ENCODE measurements at regions not wholly inside any gene's neighbourhood (a gene's known extent, or its start where the extent isn't known, plus 50 kb on each side); places are given as distances from the start of the nearest gene placed in this dataset.

DNA sequence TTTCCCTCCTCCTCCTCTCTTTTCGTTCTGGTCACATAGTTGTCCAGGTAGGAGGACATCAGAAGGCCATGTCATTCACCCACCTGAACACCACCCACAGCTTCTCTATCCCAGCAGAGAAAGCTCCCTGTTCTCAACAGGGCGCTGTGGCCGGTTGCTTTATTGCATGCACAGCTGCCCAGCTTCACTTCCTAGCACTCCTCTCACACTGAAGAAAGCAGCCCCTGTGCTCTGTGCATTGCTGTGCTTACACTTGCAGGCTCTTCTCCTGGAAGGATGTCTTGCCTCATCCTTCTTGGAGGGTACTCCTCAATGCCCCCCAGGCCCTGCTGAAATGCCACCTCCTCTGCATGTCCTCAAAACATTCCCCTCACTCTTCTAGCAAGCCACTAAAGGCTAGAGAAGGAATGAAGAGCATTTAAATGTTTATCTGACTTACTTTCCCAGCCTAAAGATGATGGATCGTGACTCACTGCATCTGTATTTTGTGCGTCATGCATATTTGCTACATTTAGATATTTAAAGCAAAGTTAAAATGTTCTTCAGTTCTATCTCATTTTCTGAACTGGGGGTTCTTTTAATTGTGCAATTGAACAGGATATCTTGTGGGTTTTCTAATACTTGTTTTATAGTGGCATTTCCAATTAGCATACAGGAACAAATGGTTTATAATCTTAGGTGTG lies 186.4 kb upstream of the PUDP start:
- no peak for DNase-seq (ENCODE audit: low spot score)
- no peak for ATAC-seq
- no TSS peak for BruUV-seq (replicated peaks)
- H3K27ac ChIP-seq (ENCODE audit: extremely low read length, insufficient read depth, low read length): no peak overlapping the region
- in situ Hi-C loops (cut with HindIII; ENCODE audit: extremely low pct_ligation_motif_present, low pct_unique_long_range_greater_than_20kb): no loop called here
- no peak for FAIRE-seq
- no peaks in the 10 kb centered on the region for H3K79me2 ChIP-seq (ENCODE audit: insufficient read depth, low read length)
- H3K4me2 ChIP-seq (ENCODE audit: low read depth, low read length): no peak overlapping the region
- WGBS (ENCODE audit: low lambda C conversion rate): 96% methylated on average over 5 of the region's 5 CpGs
- H3K27me3 ChIP-seq (ENCODE audit: control insufficient read depth in 1 of 2, insufficient read depth in 2 of 2, low read length in 2 of 2): no peaks in the 10 kb centered on the region
- H4K20me1 ChIP-seq (ENCODE audit: insufficient read depth, low read length): no peaks in the 10 kb centered on the region
- no peak overlapping the region for H3K9ac ChIP-seq (ENCODE audit: insufficient read depth, low read depth, low read length)
- no peaks in the 10 kb centered on the region for H3K36me3 ChIP-seq (replicated peaks in 1 of 2; ENCODE audit: control insufficient read depth in 1 of 2, insufficient read depth in 2 of 2, low read length in 2 of 2)
- no peaks in the 10 kb centered on the region for H3K9me3 ChIP-seq (ENCODE audit: low read length)
- H2AFZ ChIP-seq (ENCODE audit: low read length): no peak overlapping the region
- CTCF ChIA-PET (ENCODE audit: low intra/inter-chr PET ratio, low total read pairs): no interaction called here
- no peaks in the 10 kb centered on the region for H3K4me1 ChIP-seq (ENCODE audit: insufficient read depth, low read length)
- H3K4me3 ChIP-seq (replicated peaks in 1 of 3; ENCODE audit: insufficient read depth in 1 of 3, low read depth in 2 of 3, low read length in 3 of 3): no peak overlapping the region
- intact Hi-C loops (cut with micrococcal nuclease; ENCODE audit: unreplicated experiment): no loop called here
- POLR2A ChIA-PET: no interaction called here
- no peak for TF ChIP-seq ZNF672 (CRISPR knock-in tag; IDR thresholded peaks at IDR 0.05)
- no peak for TF ChIP-seq KLF16 (CRISPR knock-in tag; IDR thresholded peaks at IDR 0.05)
- TF ChIP-seq, protein P1, sequence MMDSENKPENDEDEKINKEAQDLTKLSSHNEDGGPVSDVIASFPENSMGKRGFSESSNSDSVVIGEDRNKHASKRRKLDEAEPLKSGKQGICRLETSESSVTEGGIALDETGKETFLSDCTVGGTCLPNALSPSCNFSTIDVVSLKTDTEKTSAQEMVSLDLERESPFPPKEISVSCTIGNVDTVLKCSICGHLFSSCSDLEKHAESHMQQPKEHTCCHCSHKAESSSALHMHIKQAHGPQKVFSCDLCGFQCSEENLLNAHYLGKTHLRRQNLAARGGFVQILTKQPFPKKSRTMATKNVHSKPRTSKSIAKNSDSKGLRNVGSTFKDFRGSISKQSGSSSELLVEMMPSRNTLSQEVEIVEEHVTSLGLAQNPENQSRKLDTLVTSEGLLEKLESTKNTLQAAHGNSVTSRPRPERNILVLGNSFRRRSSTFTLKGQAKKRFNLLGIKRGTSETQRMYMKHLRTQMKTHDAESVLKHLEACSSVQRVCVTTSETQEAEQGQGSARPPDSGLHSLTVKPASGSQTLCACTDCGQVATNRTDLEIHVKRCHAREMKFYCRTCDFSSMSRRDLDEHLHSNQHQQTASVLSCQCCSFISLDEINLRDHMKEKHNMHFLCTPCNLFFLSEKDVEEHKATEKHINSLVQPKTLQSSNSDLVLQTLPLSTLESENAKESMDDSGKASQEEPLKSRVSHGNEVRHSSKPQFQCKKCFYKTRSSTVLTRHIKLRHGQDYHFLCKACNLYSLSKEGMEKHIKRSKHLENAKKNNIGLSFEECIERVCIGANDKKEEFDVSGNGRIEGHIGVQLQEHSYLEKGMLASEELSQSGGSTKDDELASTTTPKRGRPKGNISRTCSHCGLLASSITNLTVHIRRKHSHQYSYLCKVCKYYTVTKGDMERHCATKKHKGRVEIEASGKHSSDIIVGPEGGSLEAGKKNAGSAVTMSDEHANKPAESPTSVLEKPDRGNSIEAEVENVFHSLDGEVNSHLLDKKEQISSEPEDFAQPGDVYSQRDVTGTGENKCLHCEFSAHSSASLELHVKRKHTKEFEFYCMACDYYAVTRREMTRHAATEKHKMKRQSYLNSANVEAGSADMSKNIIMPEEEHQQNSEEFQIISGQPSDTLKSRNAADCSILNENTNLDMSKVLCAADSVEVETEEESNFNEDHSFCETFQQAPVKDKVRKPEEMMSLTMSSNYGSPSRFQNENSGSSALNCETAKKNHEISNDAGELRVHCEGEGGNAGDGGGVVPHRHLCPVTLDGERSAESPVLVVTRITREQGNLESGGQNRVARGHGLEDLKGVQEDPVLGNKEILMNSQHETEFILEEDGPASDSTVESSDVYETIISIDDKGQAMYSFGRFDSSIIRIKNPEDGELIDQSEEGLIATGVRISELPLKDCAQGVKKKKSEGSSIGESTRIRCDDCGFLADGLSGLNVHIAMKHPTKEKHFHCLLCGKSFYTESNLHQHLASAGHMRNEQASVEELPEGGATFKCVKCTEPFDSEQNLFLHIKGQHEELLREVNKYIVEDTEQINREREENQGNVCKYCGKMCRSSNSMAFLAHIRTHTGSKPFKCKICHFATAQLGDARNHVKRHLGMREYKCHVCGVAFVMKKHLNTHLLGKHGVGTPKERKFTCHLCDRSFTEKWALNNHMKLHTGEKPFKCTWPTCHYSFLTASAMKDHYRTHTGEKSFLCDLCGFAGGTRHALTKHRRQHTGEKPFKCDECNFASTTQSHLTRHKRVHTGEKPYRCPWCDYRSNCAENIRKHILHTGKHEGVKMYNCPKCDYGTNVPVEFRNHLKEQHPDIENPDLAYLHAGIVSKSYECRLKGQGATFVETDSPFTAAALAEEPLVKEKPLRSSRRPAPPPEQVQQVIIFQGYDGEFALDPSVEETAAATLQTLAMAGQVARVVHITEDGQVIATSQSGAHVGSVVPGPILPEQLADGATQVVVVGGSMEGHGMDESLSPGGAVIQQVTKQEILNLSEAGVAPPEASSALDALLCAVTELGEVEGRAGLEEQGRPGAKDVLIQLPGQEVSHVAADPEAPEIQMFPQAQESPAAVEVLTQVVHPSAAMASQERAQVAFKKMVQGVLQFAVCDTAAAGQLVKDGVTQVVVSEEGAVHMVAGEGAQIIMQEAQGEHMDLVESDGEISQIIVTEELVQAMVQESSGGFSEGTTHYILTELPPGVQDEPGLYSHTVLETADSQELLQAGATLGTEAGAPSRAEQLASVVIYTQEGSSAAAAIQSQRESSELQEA (CRISPR knock-in tag; IDR thresholded peaks at IDR 0.05; ENCODE audit: not compliant biosample characterization): no peak
- no peak for TF ChIP-seq SP2 (CRISPR knock-in tag; IDR thresholded peaks at IDR 0.05)
- TF ChIP-seq ZNF678 (CRISPR knock-in tag; IDR thresholded peaks at IDR 0.05): no peak
- no peak for TF ChIP-seq ZNF333 (CRISPR knock-in tag; IDR thresholded peaks at IDR 0.05; ENCODE audit: borderline replicate concordance)
- no peak for TF ChIP-seq HNRNPLL (IDR thresholded peaks at IDR 0.05; ENCODE audit: low read depth, low read length, poor library complexity, severe bottlenecking)
- no peak for TF ChIP-seq ARID5B (CRISPR knock-in tag; IDR thresholded peaks at IDR 0.05)
- no peak for TF ChIP-seq TRIM24 (CRISPR knock-in tag; IDR thresholded peaks at IDR 0.05)
- TF ChIP-seq MAFF (IDR thresholded peaks at IDR 0.05; ENCODE audit: low read depth, low read length): no peak
- TF ChIP-seq RORA (CRISPR knock-in tag; IDR thresholded peaks at IDR 0.05): no peak
- TF ChIP-seq FOXA1 (IDR thresholded peaks at IDR 0.05): no peak
- no peak for TF ChIP-seq FOXA1 (CRISPR knock-in tag; IDR thresholded peaks at IDR 0.05)

Measured in HepG2 (cell line).